H1 (cell line): ENCODE measurements at regions not wholly inside any gene's neighbourhood (a gene's known extent, or its start where the extent isn't known, plus 50 kb on each side); places are given as distances from the start of the nearest gene placed in this dataset.

Source experiments
- CTCF ChIA-PET: fragments of 300-600 bp; sonication (Branson Sonifier 250); formaldehyde crosslinking; loops from one replicate; lab custom pipeline; 2021; ENCODE audit not compliant: partially characterized antibody; lab: Charles Lee
- POLR2A ChIA-PET: fragments of 300-600 bp; sonication (Branson Sonifier 250); formaldehyde crosslinking; loops from one replicate; lab custom pipeline; 2021; ENCODE audit warnings: inconsistent platforms; ENCODE audit not compliant: partially characterized antibody; lab: Charles Lee
- DNase-seq, 2 experiments: peaks; one replicate each; pipeline versions ENCODE4 v3.0.0 to v3.0.0-alpha.2; 2010 to 2022; ENCODE audit warnings: low spot score in 2 of 2, low read depth in 1 of 2, mixed read lengths in 1 of 2
- FAIRE-seq: peaks from 2 replicates; lab custom pipeline; 2011; peaks lifted over from hg19 to GRCh38; lab: Jason Lieb, UNC
- H2AFZ ChIP-seq: 2 replicates; pipeline ENCODE4 v1.8.1; 2012; ENCODE audit warnings: low read length, inconsistent platforms
- H2AK5ac ChIP-seq: 2 replicates; pipeline ENCODE4 v1.6.1; 2013; ENCODE audit warnings: low read depth, low read length
- H2BK120ac ChIP-seq: replicated peaks from 2 replicates; pipeline ENCODE3; 2013; ENCODE audit warnings: low read depth, low read length, inconsistent platforms
- H2BK12ac ChIP-seq: 2 replicates; pipeline ENCODE4 v1.6.1; 2013; ENCODE audit warnings: low read depth, low read length
- H2BK15ac ChIP-seq: 2 replicates; pipeline ENCODE4 v1.6.1; 2013; ENCODE audit warnings: low read length
- H2BK20ac ChIP-seq: 2 replicates; pipeline ENCODE4 v1.6.1; 2013; ENCODE audit warnings: low read length
- H2BK5ac ChIP-seq: 2 replicates; pipeline ENCODE4 v1.6.1; 2013; ENCODE audit warnings: low read depth, low read length
- H3K14ac ChIP-seq: 2 replicates; pipeline ENCODE4 v1.6.1; 2013; ENCODE audit warnings: inconsistent platforms; ENCODE audit not compliant: insufficient read length
- H3K18ac ChIP-seq: 2 replicates; pipeline ENCODE4 v1.6.1; 2013; ENCODE audit warnings: low read length; ENCODE audit errors: extremely low read depth
- H3K23ac ChIP-seq: 2 replicates; pipeline ENCODE4 v1.6.1; 2013; ENCODE audit warnings: inconsistent platforms; ENCODE audit not compliant: insufficient read length
- H3K23me2 ChIP-seq: 2 replicates; pipeline ENCODE4 v1.6.1; 2013; ENCODE audit warnings: low read depth, low read length
- H3K27ac ChIP-seq: 2 replicates; pipeline ENCODE4 v1.6.1; 2011; ENCODE audit warnings: low read depth, low read length, inconsistent platforms
- H3K27me3 ChIP-seq, 4 experiments: replicated peaks in 1 of 4; 1 replicate in 1 of 4; 2 replicates in 3 of 4; pipeline versions ENCODE4 v1.6.1 to v1.8.1; 2011 to 2013; ENCODE audit warnings: low read length in 3 of 4, mild to moderate bottlenecking in 3 of 4, inconsistent platforms in 2 of 4, mixed read lengths in 2 of 4, moderate library complexity in 1 of 4; ENCODE audit not compliant: control insufficient read depth in 3 of 4, insufficient read depth in 3 of 4; ENCODE audit errors: extremely low read depth in 1 of 4
- H3K36me3 ChIP-seq, 4 experiments: 2 replicates each; pipeline versions ENCODE4 v1.6.1 to v1.8.1; 2011 to 2013; ENCODE audit warnings: mild to moderate bottlenecking in 4 of 4, low read length in 3 of 4, moderate library complexity in 2 of 4, control low read depth in 1 of 4, inconsistent platforms in 1 of 4; ENCODE audit not compliant: insufficient read depth in 4 of 4, control insufficient read depth in 2 of 4
- H3K4ac ChIP-seq: replicated peaks from 2 replicates; pipeline ENCODE3; 2013; ENCODE audit warnings: low read length, low read depth, mixed read lengths, inconsistent platforms; ENCODE audit not compliant: insufficient read length
- H3K4me1 ChIP-seq, 4 experiments: replicated peaks in 1 of 4; 1 replicate in 1 of 4; 2 replicates in 3 of 4; pipeline versions ENCODE4 v1.6.1 to v1.8.1; 2011 to 2013; ENCODE audit warnings: low read length in 3 of 4, inconsistent platforms in 2 of 4, mixed read lengths in 1 of 4; ENCODE audit not compliant: insufficient read depth in 4 of 4, control insufficient read depth in 3 of 4
- H3K4me2 ChIP-seq, 2 experiments: 2 replicates each; pipeline versions ENCODE4 v1.6.1 to v1.8.1; 2011 to 2013; ENCODE audit warnings: low read depth in 2 of 2, low read length in 2 of 2, control low read depth in 1 of 2, inconsistent platforms in 1 of 2, mild to moderate bottlenecking in 1 of 2; ENCODE audit not compliant: insufficient read depth in 1 of 2
- H3K4me3 ChIP-seq, 4 experiments: fragments of 200-600, 300-600 bp in 1 of 4; sonication (generic), shearing (Covaris generic), sonication (Bioruptor Twin) in 1 of 4; 2 replicates each; pipeline versions ENCODE4 v1.5.1 to v1.8.1; 2011 to 2016; ENCODE audit warnings: low read length in 4 of 4, low read depth in 3 of 4, control low read depth in 2 of 4, inconsistent platforms in 2 of 4, mild to moderate bottlenecking in 2 of 4, mixed read lengths in 1 of 4, moderate library complexity in 1 of 4; ENCODE audit not compliant: insufficient read depth in 2 of 4; ENCODE audit errors: extremely low read depth in 1 of 4
- H3K56ac ChIP-seq: replicated peaks from 2 replicates; pipeline ENCODE3; 2013; ENCODE audit warnings: low read depth, mild to moderate bottlenecking, mixed read lengths, low read length, inconsistent platforms; ENCODE audit not compliant: insufficient read length
- H3K79me1 ChIP-seq: 2 replicates; pipeline ENCODE4 v1.6.1; 2013; ENCODE audit warnings: low read depth, low read length, control low read depth
- H3K79me2 ChIP-seq, 2 experiments: 2 replicates each; pipeline versions ENCODE4 v1.6.1 to v1.8.1; 2012 to 2013; ENCODE audit warnings: low read length in 2 of 2, mild to moderate bottlenecking in 2 of 2, inconsistent platforms in 1 of 2; ENCODE audit not compliant: insufficient read depth in 2 of 2, control insufficient read depth in 1 of 2
- H3K9ac ChIP-seq, 4 experiments: replicated peaks in 1 of 4; 1 replicate in 1 of 4; 2 replicates in 3 of 4; pipeline versions ENCODE4 v1.6.1 to v1.8.1; 2011 to 2013; ENCODE audit warnings: low read depth in 3 of 4, low read length in 3 of 4, control low read depth in 2 of 4, mild to moderate bottlenecking in 2 of 4, moderate library complexity in 2 of 4, inconsistent platforms in 1 of 4; ENCODE audit errors: extremely low read depth in 1 of 4
- H3K9me3 ChIP-seq, 2 experiments: 2 replicates each; pipeline versions ENCODE4 v1.6.1 to v1.8.1; 2012 to 2013; ENCODE audit warnings: mild to moderate bottlenecking in 2 of 2, moderate library complexity in 2 of 2, control low read depth in 1 of 2, inconsistent platforms in 1 of 2, low read depth in 1 of 2, low read length in 1 of 2, mixed read lengths in 1 of 2; ENCODE audit not compliant: insufficient read depth in 2 of 2
- H4K20me1 ChIP-seq, 2 experiments: replicated peaks in 1 of 2; 2 replicates each; pipeline versions ENCODE3 to v1.8.1; 2011 to 2013; ENCODE audit warnings: inconsistent platforms in 2 of 2, low read length in 2 of 2, mild to moderate bottlenecking in 1 of 2; ENCODE audit not compliant: insufficient read depth in 2 of 2, control insufficient read depth in 1 of 2
- H4K5ac ChIP-seq: 2 replicates; pipeline ENCODE4 v1.6.1; 2013; ENCODE audit warnings: low read length, low read depth, mixed read lengths, inconsistent platforms; ENCODE audit not compliant: insufficient read length
- H4K8ac ChIP-seq: 2 replicates; pipeline ENCODE4 v1.8.0; 2013; ENCODE audit warnings: mild to moderate bottlenecking, moderate library complexity, low read length, inconsistent platforms; ENCODE audit not compliant: insufficient read depth; ENCODE audit errors: extremely low read depth
- H4K91ac ChIP-seq: replicated peaks from 2 replicates; pipeline ENCODE3; 2013; ENCODE audit warnings: low read length, mixed read lengths, inconsistent platforms; ENCODE audit not compliant: insufficient read length
- CHD2 ChIP-seq: IDR thresholded peaks from 2 replicates; pipeline ENCODE4 v1.6.1; 2012; ENCODE audit warnings: low read length, improper control_type of control experiment
- GABPA ChIP-seq: IDR thresholded peaks from 2 replicates; pipeline ENCODE4 v1.6.1; 2011; ENCODE audit warnings: mild to moderate bottlenecking, low read length, moderate library complexity, borderline replicate concordance; ENCODE audit not compliant: insufficient read depth
- KDM1A ChIP-seq: fragments of 200-600, 300-600 bp; sonication (generic); IDR thresholded peaks from 2 replicates; pipeline ENCODE4 v1.7.1; 2016; ENCODE audit warnings: mild to moderate bottlenecking, low read length, borderline replicate concordance
- KDM5A ChIP-seq: fragments of 200-600 bp; IDR thresholded peaks from 2 replicates; pipeline ENCODE4 v1.7.1; 2012; ENCODE audit warnings: mild to moderate bottlenecking, low read length, inconsistent platforms, mixed read lengths
- MAFK ChIP-seq: IDR thresholded peaks from 2 replicates; pipeline ENCODE4 v1.6.1; 2012; ENCODE audit warnings: low read depth, mild to moderate bottlenecking, improper control_type of control experiment, low read length
- NANOG ChIP-seq: IDR thresholded peaks from 2 replicates; pipeline ENCODE4 v1.6.1; 2011; ENCODE audit warnings: low read length, low read depth, mild to moderate bottlenecking, inconsistent platforms; ENCODE audit not compliant: insufficient read depth, poor library complexity, severe bottlenecking
- POLR2A ChIP-seq, 2 experiments: IDR thresholded peaks; 1 replicate in 1 of 2; 2 replicates in 1 of 2; pipeline ENCODE4 v1.6.1; 2011; ENCODE audit warnings: low read depth in 2 of 2, low read length in 2 of 2, mild to moderate bottlenecking in 2 of 2; ENCODE audit errors: control extremely low read depth in 1 of 2
- RBBP5 ChIP-seq: IDR thresholded peaks from 2 replicates; pipeline ENCODE4 v1.7.1; 2012; ENCODE audit warnings: low read depth, mild to moderate bottlenecking, inconsistent platforms, low read length, moderate library complexity, borderline replicate concordance
- SP2 ChIP-seq: IDR thresholded peaks from 2 replicates; pipeline ENCODE4 v1.6.1; 2012; ENCODE audit warnings: mild to moderate bottlenecking, low read length, inconsistent platforms
- SUZ12 ChIP-seq: fragments of 200-600 bp; sonication (generic); IDR thresholded peaks from 2 replicates; pipeline ENCODE4 v1.6.1; 2012; ENCODE audit warnings: mild to moderate bottlenecking, inconsistent platforms, low read length, moderate library complexity, mixed read lengths
- WGBS, 2 experiments: shearing (Covaris generic) in 1 of 2; methylation state at CpG; one replicate each; pipeline versions ENCODE4 v1.1.6 to v1.1.7; 2013 to 2015; ENCODE audit warnings: low lambda C conversion rate in 2 of 2, mixed read lengths in 2 of 2, inconsistent platforms in 1 of 2, low coverage in 1 of 2, missing lambda C conversion rate in 1 of 2; ENCODE audit not compliant: insufficient replicate concordance in 2 of 2, insufficient coverage in 1 of 2, insufficient read length in 1 of 2; ENCODE audit errors: extremely low coverage in 1 of 2, missing lambda C conversion rate in 1 of 2; 5-methylcytosine and 5-hydroxymethylcytosine counted together
- TF ChIP-seq, protein P1 (sequence below), 3 experiments: IDR thresholded peaks; 1 replicate in 2 of 3; 2 replicates in 1 of 3; pipeline versions ENCODE4 v1.5.1 to v1.6.1; 2011; ENCODE audit warnings: low read length in 3 of 3, mild to moderate bottlenecking in 3 of 3, inconsistent platforms in 2 of 3, low read depth in 1 of 3, moderate library complexity in 1 of 3; ENCODE audit not compliant: insufficient read depth in 1 of 3; ENCODE audit errors: control extremely low read depth in 1 of 3

DNA sequence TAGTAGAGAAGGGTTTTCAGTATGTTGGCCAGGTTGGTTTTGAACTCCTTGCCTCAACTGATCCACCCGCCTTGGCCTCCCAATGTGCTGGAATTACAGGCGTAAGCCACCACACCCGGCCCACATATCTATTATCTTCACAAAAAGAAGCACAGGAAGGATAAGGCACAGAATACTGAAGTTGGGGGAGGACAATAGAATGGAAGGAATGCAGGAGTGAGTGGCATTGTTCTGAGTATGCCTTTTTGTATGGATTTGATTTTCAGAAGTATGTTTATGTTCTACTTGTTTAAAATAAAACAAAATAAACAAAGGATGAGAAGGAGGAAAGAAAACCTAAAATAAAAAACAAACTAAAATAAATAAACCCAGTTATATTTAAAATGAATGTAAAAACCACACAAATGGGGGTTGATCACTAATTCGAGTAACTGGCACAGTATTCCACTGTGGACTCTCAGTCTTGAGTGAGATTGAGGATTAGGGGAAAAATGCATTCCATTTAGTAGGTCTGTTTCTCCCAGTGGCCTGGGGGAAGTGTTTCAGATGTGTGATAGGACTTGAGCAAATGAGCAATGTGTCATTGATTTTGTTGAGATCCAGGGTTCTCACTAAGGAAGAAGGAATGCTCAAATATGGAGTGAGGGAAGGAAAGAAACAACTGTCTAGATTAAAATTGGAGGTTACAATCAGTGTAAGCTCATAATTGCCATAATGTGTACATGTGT, 109.0 kb upstream of the C1QTNF7 start:
- Histone ChIP-seq H4K5ac (no peak overlapping the region), H2BK120ac (no peak overlapping the region), H4K91ac (no peak overlapping the region), H3K56ac (no peak overlapping the region), H4K20me1 (no peaks in the 10 kb centered on the region), H3K4me1 (no peaks in the 10 kb centered on the region), H3K23me2 (no peaks in the 10 kb centered on the region), H3K4ac (no peak overlapping the region), H2BK20ac (no peak overlapping the region), H3K27ac (no peak overlapping the region), H4K8ac (no peak overlapping the region), H3K18ac (no peak overlapping the region), H2BK15ac (no peak overlapping the region), H3K79me1 (no peaks in the 10 kb centered on the region), H3K9ac (no peak overlapping the region), H3K4me2 (no peak overlapping the region), H3K27me3 (no peaks in the 10 kb centered on the region), H3K36me3 (no peaks in the 10 kb centered on the region), H3K79me2 (no peaks in the 10 kb centered on the region), H2AK5ac (no peak overlapping the region), H2AFZ (no peak overlapping the region), H3K9me3 (no peaks in the 10 kb centered on the region), H3K23ac (no peak overlapping the region), H2BK12ac (no peak overlapping the region), H2BK5ac (no peak overlapping the region), H3K4me3 (no peak overlapping the region), H3K14ac (no peak overlapping the region)
- POLR2A ChIA-PET: no interaction called here
- FAIRE-seq (no peak), DNase-seq (no peak)
- CTCF ChIA-PET: interaction anchor here (0.7 kb wide), 1 partner anchor 86 kb away, joined by 3 read pairs; no protein-coding TSS in a partner anchor
- WGBS, 2 experiments: 89% methylated on average over 4 of the region's 4 CpGs; no CpG with 5 or more reads in 1 of the 2 experiments
- TF ChIP-seq CHD2: no peak
- no peak for TF ChIP-seq SP2
- TF ChIP-seq RBBP5: no peak
- no peak for TF ChIP-seq MAFK
- TF ChIP-seq KDM1A: no peak
- TF ChIP-seq SUZ12: no peak
- TF ChIP-seq GABPA: no peak
- TF ChIP-seq, protein P1, sequence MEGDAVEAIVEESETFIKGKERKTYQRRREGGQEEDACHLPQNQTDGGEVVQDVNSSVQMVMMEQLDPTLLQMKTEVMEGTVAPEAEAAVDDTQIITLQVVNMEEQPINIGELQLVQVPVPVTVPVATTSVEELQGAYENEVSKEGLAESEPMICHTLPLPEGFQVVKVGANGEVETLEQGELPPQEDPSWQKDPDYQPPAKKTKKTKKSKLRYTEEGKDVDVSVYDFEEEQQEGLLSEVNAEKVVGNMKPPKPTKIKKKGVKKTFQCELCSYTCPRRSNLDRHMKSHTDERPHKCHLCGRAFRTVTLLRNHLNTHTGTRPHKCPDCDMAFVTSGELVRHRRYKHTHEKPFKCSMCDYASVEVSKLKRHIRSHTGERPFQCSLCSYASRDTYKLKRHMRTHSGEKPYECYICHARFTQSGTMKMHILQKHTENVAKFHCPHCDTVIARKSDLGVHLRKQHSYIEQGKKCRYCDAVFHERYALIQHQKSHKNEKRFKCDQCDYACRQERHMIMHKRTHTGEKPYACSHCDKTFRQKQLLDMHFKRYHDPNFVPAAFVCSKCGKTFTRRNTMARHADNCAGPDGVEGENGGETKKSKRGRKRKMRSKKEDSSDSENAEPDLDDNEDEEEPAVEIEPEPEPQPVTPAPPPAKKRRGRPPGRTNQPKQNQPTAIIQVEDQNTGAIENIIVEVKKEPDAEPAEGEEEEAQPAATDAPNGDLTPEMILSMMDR (IDR thresholded peaks at IDR 0.05; ENCODE audit: control extremely low read depth in 1 of 3, insufficient read depth in 1 of 3, low read depth in 1 of 3, low read length in 3 of 3): no peak
- TF ChIP-seq KDM5A: no peak
- no peak for TF ChIP-seq NANOG
- no peak for TF ChIP-seq POLR2A (IDR thresholded peaks at IDR 0.05; ENCODE audit: control extremely low read depth in 1 of 2, low read depth in 2 of 2, low read length in 2 of 2)
